Parathyroid adenoma (tissue), 2 donors: ENCODE measurements at regions not wholly inside any gene's neighbourhood (a gene's known extent, or its start where the extent isn't known, plus 50 kb on each side); places are given as distances from the start of the nearest gene placed in this dataset.

Experiments used
- H2AFZ ChIP-seq: fragments of 300-600 bp; sonication (generic); one replicate; pipeline ENCODE4 v1.7.0; 2017; ENCODE audit warnings: antibody characterized with exemption, mild to moderate bottlenecking
- H3K27ac ChIP-seq: fragments of 300-600 bp; sonication (generic); one replicate; pipeline ENCODE4 v1.7.0; 2017
- H3K27me3 ChIP-seq: fragments of 300-600 bp; sonication (generic); one replicate; pipeline ENCODE4 v1.7.0; 2017; ENCODE audit warnings: low read length; ENCODE audit not compliant: control insufficient read depth, insufficient read depth
- H3K36me3 ChIP-seq: fragments of 300-600 bp; sonication (generic); one replicate; pipeline ENCODE4 v1.7.0; 2017; ENCODE audit warnings: low read length; ENCODE audit not compliant: control insufficient read depth, insufficient read depth
- H3K4me1 ChIP-seq: fragments of 300-600 bp; sonication (generic); one replicate; pipeline ENCODE4 v1.7.0; 2017; ENCODE audit warnings: control low read depth
- H3K4me2 ChIP-seq: fragments of 300-600 bp; sonication (generic); one replicate; pipeline ENCODE4 v1.7.0; 2017; ENCODE audit warnings: low read length
- H3K4me3 ChIP-seq: fragments of 300-600 bp; sonication (generic); one replicate; pipeline ENCODE4 v1.7.0; 2017; ENCODE audit warnings: low read depth, low read length
- H3K79me2 ChIP-seq: fragments of 300-600 bp; sonication (generic); one replicate; pipeline ENCODE4 v1.7.0; 2017; ENCODE audit warnings: control low read depth
- H3K9ac ChIP-seq: fragments of 300-600 bp; sonication (generic); one replicate; pipeline ENCODE4 v1.7.0; 2017; ENCODE audit warnings: mild to moderate bottlenecking
- H3K9me3 ChIP-seq: fragments of 300-600 bp; sonication (generic); one replicate; pipeline ENCODE4 v1.7.0; 2017; ENCODE audit warnings: low read length; ENCODE audit not compliant: control insufficient read depth
- TF ChIP-seq, protein P1 (sequence below): fragments of 300-600 bp; sonication (generic); IDR thresholded peaks from one replicate; pipeline ENCODE4 v1.7.0; 2017; ENCODE audit warnings: antibody characterized with exemption, mild to moderate bottlenecking
- donor health status: primary hyperparathyroidism.

DNA sequence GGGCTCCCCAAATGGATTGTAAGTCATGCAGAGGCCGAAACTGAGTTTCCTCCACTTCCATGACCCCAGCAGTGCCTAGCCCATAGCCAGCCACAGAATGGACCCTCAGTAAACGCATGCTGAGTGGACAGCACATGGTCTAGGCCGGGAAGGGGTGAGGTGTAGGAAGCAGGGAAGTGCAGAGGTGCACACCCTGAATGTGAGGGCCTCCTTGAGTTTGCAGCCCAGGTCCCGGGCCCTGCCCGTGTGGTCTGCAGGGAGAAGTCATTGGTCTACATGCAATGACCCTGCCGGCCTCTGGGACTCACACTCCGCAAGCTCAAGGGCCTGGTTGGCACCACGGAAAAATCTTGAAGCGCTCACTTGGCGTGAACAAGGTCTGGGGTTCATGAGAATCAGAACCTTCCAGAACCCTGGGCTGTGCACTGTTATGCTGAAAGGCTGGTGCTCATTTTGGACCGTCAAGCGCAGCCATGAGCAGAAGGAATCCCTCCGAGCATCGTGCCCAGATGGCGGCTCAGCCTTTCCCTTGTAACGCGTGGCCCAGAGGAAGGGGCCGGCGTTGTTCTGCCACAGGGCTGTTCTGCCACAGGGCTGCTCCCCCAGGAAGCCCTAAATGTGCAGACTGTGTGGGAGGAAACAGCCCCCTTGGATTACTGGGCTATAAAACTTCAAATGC, 66.4 kb downstream of the PSMG1 start:
- Histone ChIP-seq H2AFZ (no peak overlapping the region), H3K4me3 (no peak overlapping the region), H3K4me1 (no peaks in the 10 kb centered on the region), H3K36me3 (no peaks in the 10 kb centered on the region), H3K9ac (no peak overlapping the region), H3K27me3 (no peaks in the 10 kb centered on the region), H3K9me3 (no peaks in the 10 kb centered on the region), H3K27ac (no peak overlapping the region), H3K79me2 (no peaks in the 10 kb centered on the region), H3K4me2 (no peak overlapping the region)
- TF ChIP-seq, protein P1, sequence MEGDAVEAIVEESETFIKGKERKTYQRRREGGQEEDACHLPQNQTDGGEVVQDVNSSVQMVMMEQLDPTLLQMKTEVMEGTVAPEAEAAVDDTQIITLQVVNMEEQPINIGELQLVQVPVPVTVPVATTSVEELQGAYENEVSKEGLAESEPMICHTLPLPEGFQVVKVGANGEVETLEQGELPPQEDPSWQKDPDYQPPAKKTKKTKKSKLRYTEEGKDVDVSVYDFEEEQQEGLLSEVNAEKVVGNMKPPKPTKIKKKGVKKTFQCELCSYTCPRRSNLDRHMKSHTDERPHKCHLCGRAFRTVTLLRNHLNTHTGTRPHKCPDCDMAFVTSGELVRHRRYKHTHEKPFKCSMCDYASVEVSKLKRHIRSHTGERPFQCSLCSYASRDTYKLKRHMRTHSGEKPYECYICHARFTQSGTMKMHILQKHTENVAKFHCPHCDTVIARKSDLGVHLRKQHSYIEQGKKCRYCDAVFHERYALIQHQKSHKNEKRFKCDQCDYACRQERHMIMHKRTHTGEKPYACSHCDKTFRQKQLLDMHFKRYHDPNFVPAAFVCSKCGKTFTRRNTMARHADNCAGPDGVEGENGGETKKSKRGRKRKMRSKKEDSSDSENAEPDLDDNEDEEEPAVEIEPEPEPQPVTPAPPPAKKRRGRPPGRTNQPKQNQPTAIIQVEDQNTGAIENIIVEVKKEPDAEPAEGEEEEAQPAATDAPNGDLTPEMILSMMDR = no peak

DNA sequence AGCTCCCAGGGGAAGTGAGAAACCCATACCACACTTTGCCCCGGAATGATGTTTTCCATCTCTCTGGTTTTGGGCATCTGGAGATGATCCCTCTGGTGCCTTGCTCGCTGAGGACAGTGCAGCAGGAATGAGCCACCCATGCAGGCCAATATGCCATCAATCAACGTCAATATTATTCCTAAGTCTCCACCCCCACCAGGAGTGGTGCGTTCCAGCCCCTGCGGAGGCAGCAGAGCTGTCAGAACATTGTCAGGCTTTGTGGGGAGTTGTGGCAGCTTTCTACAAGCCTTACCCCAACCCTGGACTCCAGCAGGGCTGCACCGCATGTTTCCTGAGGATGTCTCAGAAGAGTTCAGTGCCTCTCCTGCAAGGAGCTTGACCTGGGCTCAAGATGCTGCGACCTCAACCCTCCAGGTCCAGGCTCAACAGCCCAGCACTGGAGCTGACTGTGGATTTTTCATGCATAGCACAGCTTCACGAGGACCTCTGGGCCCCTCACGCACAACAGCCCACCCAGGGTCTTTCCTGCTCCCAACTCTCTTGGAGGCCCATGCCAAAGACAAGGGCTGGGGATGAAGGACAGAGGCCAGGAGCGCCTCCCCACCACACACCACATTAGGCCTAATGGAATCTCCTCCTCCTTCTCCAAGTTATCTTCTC, 67.5 kb downstream of the PSMG1 start:
- H3K4me3 ChIP-seq = no peak overlapping the region
- no peaks in the 10 kb centered on the region for H3K4me1 ChIP-seq
- H3K9ac ChIP-seq = no peak overlapping the region
- TF ChIP-seq, protein P1 = no peak
- H3K4me2 ChIP-seq = no peak overlapping the region
- H3K27me3 ChIP-seq = no peaks in the 10 kb centered on the region
- H3K36me3 ChIP-seq = no peaks in the 10 kb centered on the region
- H3K79me2 ChIP-seq = no peaks in the 10 kb centered on the region
- no peak overlapping the region for H3K27ac ChIP-seq
- H2AFZ ChIP-seq = no peak overlapping the region
- no peaks in the 10 kb centered on the region for H3K9me3 ChIP-seq

DNA sequence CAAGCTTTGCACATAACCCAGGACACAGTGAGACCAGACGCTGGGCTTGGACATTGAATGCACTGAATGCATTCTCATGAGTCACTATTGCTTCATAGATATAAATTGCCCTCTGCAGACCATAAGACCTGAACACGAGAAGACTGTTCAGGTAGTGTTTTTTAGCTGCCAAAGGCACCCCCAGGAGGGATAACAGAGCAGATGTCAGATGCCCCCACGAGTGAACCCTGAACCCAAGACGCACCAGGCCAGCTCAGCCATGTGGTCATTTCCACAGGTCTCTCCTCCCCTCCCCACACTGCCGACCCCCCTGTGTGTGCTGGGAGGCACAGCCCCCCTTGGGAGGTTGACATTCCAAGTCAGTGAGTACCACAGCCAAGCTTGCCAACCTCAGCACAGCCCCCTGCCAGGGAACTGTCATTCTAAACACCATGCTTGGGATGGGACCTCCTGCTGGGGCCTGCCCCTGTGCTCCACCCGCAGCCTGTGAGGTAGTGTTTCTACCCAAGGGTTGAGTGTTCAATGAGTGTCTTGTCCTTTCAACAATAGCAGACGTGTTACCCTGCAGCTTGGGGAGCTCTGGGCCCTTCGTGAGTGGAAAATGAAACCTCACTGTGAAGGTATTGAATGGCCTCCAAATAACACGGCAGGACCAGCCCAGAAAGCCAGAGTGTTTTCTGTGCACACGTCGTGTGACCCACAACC, 68.2 kb downstream of the PSMG1 start:
- Histone ChIP-seq H3K79me2 (no peaks in the 10 kb centered on the region), H3K27me3 (no peaks in the 10 kb centered on the region), H3K4me3 (no peak overlapping the region), H2AFZ (no peak overlapping the region), H3K4me2 (no peak overlapping the region), H3K9ac (no peak overlapping the region), H3K36me3 (no peaks in the 10 kb centered on the region), H3K27ac (no peak overlapping the region), H3K9me3 (no peaks in the 10 kb centered on the region), H3K4me1 (no peaks in the 10 kb centered on the region)
- TF ChIP-seq, protein P1 = no peak

DNA sequence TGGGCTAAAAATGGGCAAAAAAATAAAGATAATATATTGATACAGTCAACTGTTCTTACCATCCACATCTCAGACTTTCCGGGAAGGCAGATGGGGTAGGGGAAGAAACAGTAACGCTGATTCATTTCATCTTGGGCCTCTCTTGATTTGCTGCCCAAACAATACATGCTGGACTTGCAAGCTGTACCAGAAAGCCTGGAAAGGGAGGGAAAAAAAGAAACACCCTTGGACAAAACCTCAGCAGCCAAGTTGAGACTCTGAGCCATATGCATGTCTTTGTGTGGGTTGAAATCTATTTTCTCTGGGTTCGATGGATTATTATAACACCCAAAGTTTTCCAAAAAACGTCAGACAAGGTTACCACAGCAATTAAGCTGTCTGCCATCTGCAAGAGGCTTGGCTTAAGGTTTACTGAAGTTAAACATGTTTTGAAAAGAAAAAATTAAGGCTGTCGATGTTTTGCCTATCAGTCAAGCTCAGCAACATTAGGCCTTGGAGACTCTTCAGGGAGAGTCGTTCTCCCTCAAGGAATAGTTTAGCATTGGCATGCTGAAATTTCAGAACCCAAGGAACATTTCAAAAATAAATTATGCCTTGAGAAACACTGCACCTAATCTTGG, 71.2 kb downstream of the PSMG1 start:
- no peak overlapping the region for H3K27ac ChIP-seq

More for the DNA sequence above, 71.2 kb downstream of the PSMG1 start:
- Histone ChIP-seq H3K9ac (no peak overlapping the region), H3K79me2 (no peaks in the 10 kb centered on the region), H3K4me3 (no peak overlapping the region), H3K27me3 (no peaks in the 10 kb centered on the region), H2AFZ (no peak overlapping the region), H3K4me2 (no peak overlapping the region), H3K9me3 (no peaks in the 10 kb centered on the region), H3K4me1 (no peaks in the 10 kb centered on the region), H3K36me3 (no peaks in the 10 kb centered on the region)
- TF ChIP-seq, protein P1 = no peak
